Liver (tissue), 8 donors: ENCODE measurements at regions not wholly inside any gene's neighbourhood (a gene's known extent, or its start where the extent isn't known, plus 50 kb on each side); places are given as distances from the start of the nearest gene placed in this dataset.

Experiments used
- DNase-seq: peaks from one replicate; pipeline ENCODE4 v3.0.0-alpha.2; 2017; ENCODE audit warnings: low spot score
- H3K27ac ChIP-seq, 2 donors: one replicate each; pipeline ENCODE4 v1.7.0; 2013; ENCODE audit warnings: inconsistent platforms in 2 of 2, low read length in 2 of 2, control low read depth in 1 of 2, low read depth in 1 of 2, mild to moderate bottlenecking in 1 of 2
- H3K27me3 ChIP-seq, 4 donors: one replicate each; pipeline versions ENCODE4 v1.6.1 to v1.7.0; 2013; ENCODE audit warnings: low read length in 3 of 4, inconsistent platforms in 1 of 4, mild to moderate bottlenecking in 1 of 4, moderate library complexity in 1 of 4; ENCODE audit not compliant: control insufficient read depth in 4 of 4, insufficient read depth in 4 of 4
- H3K36me3 ChIP-seq, 4 donors: one replicate each; pipeline versions ENCODE4 v1.6.1 to v1.7.0; 2013; ENCODE audit warnings: low read length in 3 of 4, mild to moderate bottlenecking in 3 of 4, low read depth in 1 of 4, moderate library complexity in 1 of 4; ENCODE audit not compliant: control insufficient read depth in 4 of 4, insufficient read depth in 3 of 4
- H3K4me1 ChIP-seq, 4 donors: one replicate each; pipeline versions ENCODE4 v1.6.1 to v1.7.0; 2013; ENCODE audit warnings: low read length in 3 of 4, mild to moderate bottlenecking in 3 of 4, moderate library complexity in 1 of 4; ENCODE audit not compliant: control insufficient read depth in 4 of 4, insufficient read depth in 4 of 4
- H3K4me3 ChIP-seq, 3 donors: one replicate each; pipeline versions ENCODE4 v1.6.1 to v1.7.0; 2013; ENCODE audit warnings: low read length in 3 of 3, control low read depth in 1 of 3, low read depth in 1 of 3, mild to moderate bottlenecking in 1 of 3
- H3K9ac ChIP-seq, 2 donors: one replicate each; pipeline ENCODE4 v1.7.0; 2013; ENCODE audit warnings: low read length in 2 of 2, mild to moderate bottlenecking in 2 of 2, moderate library complexity in 2 of 2, control low read depth in 1 of 2, low read depth in 1 of 2
- H3K9me3 ChIP-seq, 4 donors: one replicate each; pipeline versions ENCODE4 v1.6.1 to v1.7.0; 2013; ENCODE audit warnings: low read length in 3 of 4; ENCODE audit not compliant: control insufficient read depth in 4 of 4
- CTCF ChIP-seq: fragments of 150-350 bp; IDR thresholded peaks from 2 replicates; pipeline ENCODE4 v1.5.1; 2017; ENCODE audit warnings: improper control_type of control experiment, low read depth, low read length; ENCODE audit not compliant: missing input control
- EGR1 ChIP-seq, 2 donors: IDR thresholded peaks; 2 replicates each; pipeline ENCODE4 v1.6.1; 2016 to 2018; ENCODE audit warnings: antibody characterized with exemption in 2 of 2, low read depth in 2 of 2
- FOXA1 ChIP-seq: IDR thresholded peaks from 2 replicates; pipeline ENCODE4 v1.6.1; 2016; ENCODE audit warnings: antibody characterized with exemption
- FOXA2 ChIP-seq: IDR thresholded peaks from 2 replicates; pipeline ENCODE4 v1.6.1; 2016; ENCODE audit warnings: antibody characterized with exemption
- GABPA ChIP-seq, 2 donors: IDR thresholded peaks in 1 of 2; conservative IDR thresholded peaks in 1 of 2; 2 replicates each; pipeline ENCODE4 v1.6.1; 2016; ENCODE audit warnings: antibody characterized with exemption in 2 of 2, mild to moderate bottlenecking in 1 of 2, moderate library complexity in 1 of 2
- HNF4A ChIP-seq, 2 donors: conservative IDR thresholded peaks; 2 replicates each; pipeline ENCODE4 v1.6.1; 2016; ENCODE audit warnings: antibody characterized with exemption in 2 of 2, mild to moderate bottlenecking in 2 of 2
- HNF4G ChIP-seq: IDR thresholded peaks from 2 replicates; pipeline ENCODE4 v1.6.1; 2016; ENCODE audit warnings: antibody characterized with exemption
- JUND ChIP-seq, 2 donors: IDR thresholded peaks; 2 replicates each; pipeline ENCODE4 v1.6.1; 2016; ENCODE audit warnings: antibody characterized with exemption in 2 of 2
- MAX ChIP-seq: IDR thresholded peaks from 2 replicates; pipeline ENCODE4 v1.6.1; 2016; ENCODE audit warnings: antibody characterized with exemption
- NR2F2 ChIP-seq: IDR thresholded peaks from 2 replicates; pipeline ENCODE4 v1.6.1; 2016; ENCODE audit warnings: antibody characterized with exemption
- REST ChIP-seq: IDR thresholded peaks from 2 replicates; pipeline ENCODE4 v1.6.1; 2016; ENCODE audit warnings: antibody characterized with exemption, mild to moderate bottlenecking
- RXRA ChIP-seq, 2 donors: IDR thresholded peaks; 2 replicates each; pipeline ENCODE4 v1.6.1; 2017 to 2018; ENCODE audit warnings: antibody characterized with exemption in 2 of 2, mild to moderate bottlenecking in 1 of 2
- SP1 ChIP-seq: IDR thresholded peaks from 2 replicates; pipeline ENCODE4 v1.6.1; 2018; ENCODE audit warnings: antibody characterized with exemption, mild to moderate bottlenecking
- TAF1 ChIP-seq: conservative IDR thresholded peaks from 2 replicates; pipeline ENCODE4 v1.6.1; 2016; ENCODE audit warnings: antibody characterized with exemption, mild to moderate bottlenecking
- YY1 ChIP-seq: IDR thresholded peaks from 2 replicates; pipeline ENCODE4 v1.6.1; 2016; ENCODE audit warnings: antibody characterized with exemption, mild to moderate bottlenecking
- ZBTB33 ChIP-seq: IDR thresholded peaks from 2 replicates; pipeline ENCODE4 v1.6.1; 2016; ENCODE audit warnings: antibody characterized with exemption
- WGBS: extraction: QIAGEN DNeasy Blood & Tissue Kit; methylation state at CpG from one replicate; pipeline ENCODE4 v1.1.7; 2013; 5-methylcytosine and 5-hydroxymethylcytosine counted together
- TF ChIP-seq, protein P1 (sequence below): IDR thresholded peaks from 2 replicates; pipeline ENCODE4 v1.6.1; 2016; ENCODE audit warnings: antibody characterized with exemption
- donor health status: healthy.
- donor health status: healthy.
- donor health status: healthy.
- donor health status: healthy.
- donor health status: healthy.

GRCh38 chr11:23370580-23371275, 510.5 kb upstream of the CCDC179 start:
- H3K4me3 ChIP-seq = no peak overlapping the region
- no peak overlapping the region for H3K27ac ChIP-seq
- WGBS = 64% methylated on average over 3 of the region's 3 CpGs

GRCh38 chr11:23377909-23378308, 517.6 kb upstream of the CCDC179 start:
- Histone ChIP-seq H3K9me3 (no peaks in the 10 kb centered on the region), H3K9ac (no peak overlapping the region), H3K27ac (no peak overlapping the region), H3K27me3 (no peaks in the 10 kb centered on the region), H3K4me3 (no peak overlapping the region), H3K4me1 (no peaks in the 10 kb centered on the region), H3K36me3 (no peaks in the 10 kb centered on the region)
- DNase-seq = no peak
- TF ChIP-seq NR2F2 = no peak
- TF ChIP-seq MAX = no peak
- no peak for TF ChIP-seq REST
- TF ChIP-seq GABPA (IDR thresholded peaks at IDR 0.05 in 1 of 2, conservative IDR thresholded peaks at IDR 0.05 in 1 of 2) = no peak
- no peak for TF ChIP-seq JUND (IDR thresholded peaks at IDR 0.05)
- no peak for TF ChIP-seq HNF4A (conservative IDR thresholded peaks at IDR 0.05)
- TF ChIP-seq, protein P1, sequence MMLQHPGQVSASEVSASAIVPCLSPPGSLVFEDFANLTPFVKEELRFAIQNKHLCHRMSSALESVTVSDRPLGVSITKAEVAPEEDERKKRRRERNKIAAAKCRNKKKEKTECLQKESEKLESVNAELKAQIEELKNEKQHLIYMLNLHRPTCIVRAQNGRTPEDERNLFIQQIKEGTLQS = no peak
- TF ChIP-seq RXRA (IDR thresholded peaks at IDR 0.05) = no peak
- TF ChIP-seq FOXA1 = no peak
- TF ChIP-seq FOXA2 = no peak
- TF ChIP-seq TAF1 = no peak
- TF ChIP-seq SP1 = no peak
- TF ChIP-seq CTCF = no peak
- no peak for TF ChIP-seq EGR1 (IDR thresholded peaks at IDR 0.05; ENCODE audit: low read depth in 2 of 2)
- TF ChIP-seq YY1 = no peak
- TF ChIP-seq ZBTB33 = no peak
- TF ChIP-seq HNF4G = no peak

More at GRCh38 chr11:23370580-23371275, 510.5 kb upstream of the CCDC179 start:
- no peak for DNase-seq
- no peaks in the 10 kb centered on the region for H3K27me3 ChIP-seq
- H3K4me1 ChIP-seq = no peaks in the 10 kb centered on the region
- no peaks in the 10 kb centered on the region for H3K36me3 ChIP-seq
- no peak overlapping the region for H3K9ac ChIP-seq
- TF ChIP-seq MAX = no peak
- TF ChIP-seq YY1 = no peak
- TF ChIP-seq FOXA2 = no peak
- no peak for TF ChIP-seq FOXA1
- peaks cover 0 to 1% (median 0%) of the 10 kb centered on the region in 4 donors for H3K9me3 ChIP-seq
